Glutamatergic neuron (in vitro differentiated cells): ENCODE measurements at regions not wholly inside any gene's neighbourhood (a gene's known extent, or its start where the extent isn't known, plus 50 kb on each side); places are given as distances from the start of the nearest gene placed in this dataset.
A peak's percentile ranks its signal among the peaks of the same experiment; 100 is the strongest.

Experiments used
- DNase-seq: peaks from one replicate; pipeline ENCODE4 v3.0.0; 2022
- H3K27ac Mint-ChIP-seq: one replicate; pipeline ENCODE4 v1.8.0; 2020; ENCODE audit warnings: mild to moderate bottlenecking, mixed read lengths, inconsistent platforms; ENCODE audit not compliant: unreplicated experiment
- H3K27me3 Mint-ChIP-seq: one replicate; pipeline ENCODE4 v1.8.0; 2020; ENCODE audit warnings: mild to moderate bottlenecking, moderate library complexity, mixed read lengths, inconsistent platforms; ENCODE audit not compliant: unreplicated experiment
- H3K36me3 Mint-ChIP-seq: one replicate; pipeline ENCODE4 v1.8.0; 2020; ENCODE audit warnings: mild to moderate bottlenecking, mixed read lengths, inconsistent platforms; ENCODE audit not compliant: unreplicated experiment
- H3K4me1 Mint-ChIP-seq: one replicate; pipeline ENCODE4 v1.8.0; 2020; ENCODE audit warnings: mild to moderate bottlenecking, low read depth, mixed read lengths, inconsistent platforms; ENCODE audit not compliant: unreplicated experiment
- H3K4me3 Mint-ChIP-seq: one replicate; pipeline ENCODE4 v1.8.0; 2020; ENCODE audit warnings: mild to moderate bottlenecking, mixed read lengths, inconsistent platforms; ENCODE audit not compliant: unreplicated experiment
- H3K9me3 Mint-ChIP-seq: one replicate; pipeline ENCODE4 v1.8.0; 2020; ENCODE audit warnings: mild to moderate bottlenecking, moderate library complexity, mixed read lengths, inconsistent platforms; ENCODE audit not compliant: unreplicated experiment
- CTCF ChIP-seq: fragments of 200-600 bp; sonication (generic); IDR thresholded peaks from one replicate; pipeline ENCODE4 v1.5.0; 2021; ENCODE audit not compliant: partially characterized antibody, unreplicated experiment

DNA sequence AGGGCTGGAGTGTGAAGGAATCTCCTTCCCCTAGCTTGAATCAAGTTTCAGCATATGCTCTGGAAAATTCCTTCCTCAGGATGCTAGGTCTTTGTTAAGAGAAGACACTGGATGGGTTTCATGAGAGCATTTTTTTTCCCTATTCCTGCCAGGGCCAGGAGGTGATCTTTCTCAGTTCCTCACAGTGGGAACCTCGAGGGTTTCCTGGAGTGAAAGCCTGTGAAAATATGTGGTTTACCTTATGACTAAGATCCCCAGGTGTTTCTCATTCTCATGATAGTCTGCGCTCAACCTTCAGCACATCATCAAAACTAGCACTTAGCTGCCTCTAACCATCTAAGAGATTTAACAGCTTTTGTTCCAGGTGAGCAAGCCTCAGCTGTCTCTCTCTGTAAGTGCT is 985.3 kb upstream of the FAT3 start:
- Mint-ChIP-seq H3K27ac (peak overlapping the region; percentile 22), H3K4me1 (peaks cover 5% of the 10 kb centered on the region), H3K9me3 (no peaks in the 10 kb centered on the region), H3K4me3 (no peak overlapping the region), H3K27me3 (no peaks in the 10 kb centered on the region), H3K36me3 (no peaks in the 10 kb centered on the region)
- TF ChIP-seq CTCF: no peak
- DNase-seq: no peak

DNA sequence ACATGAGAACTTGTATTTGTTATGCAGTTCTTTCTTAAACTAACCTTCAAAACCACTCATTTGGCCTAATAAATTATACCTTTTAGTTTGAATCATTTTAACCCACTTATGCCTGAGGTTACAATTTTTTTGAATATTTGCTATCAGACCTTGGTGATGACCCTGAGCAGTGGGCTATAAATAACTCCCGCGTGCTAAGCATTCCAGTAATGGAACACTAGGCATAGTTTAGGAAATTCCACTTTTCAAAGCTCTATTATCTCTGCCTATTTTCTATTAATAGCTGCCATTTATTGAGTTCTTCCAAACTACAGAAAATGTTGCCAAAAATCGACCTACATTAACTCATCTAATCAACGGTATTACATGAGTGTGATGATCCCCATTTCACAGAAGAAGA is 993.4 kb upstream of the FAT3 start:
- Mint-ChIP-seq H3K4me1 (peaks cover 2% of the 10 kb centered on the region), H3K36me3 (no peaks in the 10 kb centered on the region), H3K9me3 (no peaks in the 10 kb centered on the region), H3K4me3 (no peak overlapping the region), H3K27ac (no peak overlapping the region), H3K27me3 (no peaks in the 10 kb centered on the region)
- TF ChIP-seq CTCF: no peak
- DNase-seq: no peak

- DNase-seq: no peak
- H3K36me3 Mint-ChIP-seq: no peaks in the 10 kb centered on the region
- H3K27me3 Mint-ChIP-seq: no peaks in the 10 kb centered on the region
- TF ChIP-seq CTCF: no peak
- H3K4me3 Mint-ChIP-seq: no peak overlapping the region
- no peak overlapping the region for H3K27ac Mint-ChIP-seq
- H3K9me3 Mint-ChIP-seq: peaks cover 1% of the 10 kb centered on the region
- peaks cover 2% of the 10 kb centered on the region for H3K4me1 Mint-ChIP-seq
Observed at GRCh38 chr11:91230647-91231046, 994.0 kb upstream of the FAT3 start.

GRCh38 chr11:91222830-91223229 is 1000.0 kb upstream of the CHORDC1 start:
- Mint-ChIP-seq H3K9me3 (peaks cover 5% of the 10 kb centered on the region), H3K27ac (no peak overlapping the region), H3K4me3 (no peak overlapping the region), H3K36me3 (peaks cover 9% of the 10 kb centered on the region), H3K27me3 (no peaks in the 10 kb centered on the region), H3K4me1 (peaks cover 3% of the 10 kb centered on the region)
- no peak for DNase-seq
- TF ChIP-seq CTCF: no peak

- H3K27me3 Mint-ChIP-seq: no peaks in the 10 kb centered on the region
- no peak overlapping the region for H3K4me3 Mint-ChIP-seq
- H3K36me3 Mint-ChIP-seq: peaks cover 9% of the 10 kb centered on the region
- H3K4me1 Mint-ChIP-seq: peaks cover 3% of the 10 kb centered on the region
- H3K9me3 Mint-ChIP-seq: peaks cover 4% of the 10 kb centered on the region
- TF ChIP-seq CTCF: no peak
- no peak overlapping the region for H3K27ac Mint-ChIP-seq
- DNase-seq: no peak
Observed at GRCh38 chr11:91220476-91221202, 997.8 kb upstream of the CHORDC1 start.
